ENCODE measurements at regions not wholly inside any gene's neighbourhood (a gene's known extent, or its start where the extent isn't known, plus 50 kb on each side); places are given as distances from the start of the nearest gene placed in this dataset.

GRCh38 chr6:167735951-167736288, 90.8 kb upstream of the AFDN start:
- TF ChIP-seq CTCF (conservative IDR thresholded peaks at IDR 0.05) (no peak), ZFX (IDR thresholded peaks at IDR 0.05) (no peak)
